Activated T-cell treated with anti-CD3 and anti-CD28 coated beads for 4 hours (primary cell): ENCODE measurements at regions not wholly inside any gene's neighbourhood (a gene's known extent, or its start where the extent isn't known, plus 50 kb on each side); places are given as distances from the start of the nearest gene placed in this dataset.
"Not testable (repeated sequence)": the region's sequence is repeated elsewhere in the genome, so short reads cannot be mapped to it uniquely, and the experiment has no call there.

Experiments used
- DNase-seq: peaks from one replicate; pipeline ENCODE4 v3.0.0-alpha.2; 2020

DNA sequence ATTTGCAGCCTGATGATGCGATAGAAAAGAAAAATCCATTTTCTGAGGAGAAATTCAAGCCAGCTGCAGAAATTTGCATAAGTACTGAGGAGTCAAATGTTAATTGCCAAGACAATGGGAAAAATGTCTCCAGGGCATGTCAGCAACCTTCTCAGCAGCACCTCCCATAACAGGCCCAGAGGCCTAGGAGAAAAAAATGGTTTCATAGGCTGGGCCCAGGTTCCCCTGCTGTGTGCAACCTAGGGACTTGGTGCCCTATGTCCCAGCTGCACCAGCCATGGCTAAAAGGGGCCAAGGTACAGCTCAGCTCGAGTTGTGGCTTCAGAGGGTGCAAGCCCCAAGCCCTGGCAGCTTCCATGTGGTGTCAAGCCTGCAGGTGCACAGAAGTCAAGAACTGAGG lies 144.8 kb upstream of the PRKD1 start:
- DNase-seq: not testable (repeated sequence)

DNA sequence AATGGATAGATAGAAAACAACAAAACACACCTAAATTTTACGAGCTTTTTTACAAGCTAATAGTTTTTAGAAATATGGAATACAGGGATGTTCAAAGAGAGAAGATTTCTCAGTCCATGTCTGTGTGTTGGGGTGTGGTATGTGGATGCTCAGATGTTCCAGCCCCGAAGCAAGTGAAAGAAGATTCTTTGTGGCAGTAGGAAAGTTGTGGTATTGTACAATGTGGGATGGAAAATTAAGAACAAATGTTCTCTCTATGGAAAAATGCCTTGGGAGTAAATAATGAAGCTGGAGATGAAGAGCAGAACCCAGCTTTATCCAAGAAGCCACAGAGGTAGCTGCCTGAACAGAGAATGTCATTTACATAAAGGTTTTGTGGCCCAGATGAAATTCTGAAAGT lies 150.3 kb upstream of the PRKD1 start:
- no peak for DNase-seq

DNA sequence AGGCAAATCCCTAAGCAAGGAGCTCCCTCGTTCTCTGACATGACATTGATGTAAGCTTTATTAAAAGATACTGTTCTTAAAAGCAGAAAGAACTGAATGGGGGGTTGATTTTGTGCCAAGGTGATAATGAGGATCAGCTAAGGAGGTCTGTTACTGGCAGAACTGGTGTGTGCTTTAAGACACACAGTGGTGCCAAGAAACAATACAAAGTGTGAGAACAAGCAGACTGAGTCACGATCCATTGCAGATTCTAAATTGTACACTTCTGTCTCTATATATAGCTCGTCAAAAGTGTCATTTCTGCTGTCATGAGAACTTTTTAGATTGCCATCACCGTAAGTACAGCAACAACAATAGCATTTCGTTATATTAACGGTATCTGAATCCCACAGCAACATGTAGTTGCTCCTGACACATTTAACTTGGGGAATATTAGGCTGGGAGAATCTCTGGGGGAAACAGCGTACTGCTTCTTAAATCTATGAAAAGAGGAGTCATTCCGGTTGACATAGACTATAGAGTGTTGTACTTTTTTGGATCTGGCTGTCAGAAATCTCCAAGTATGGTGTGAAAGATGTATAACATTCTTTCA lies 151.3 kb upstream of the PRKD1 start:
- no peak for DNase-seq

DNA sequence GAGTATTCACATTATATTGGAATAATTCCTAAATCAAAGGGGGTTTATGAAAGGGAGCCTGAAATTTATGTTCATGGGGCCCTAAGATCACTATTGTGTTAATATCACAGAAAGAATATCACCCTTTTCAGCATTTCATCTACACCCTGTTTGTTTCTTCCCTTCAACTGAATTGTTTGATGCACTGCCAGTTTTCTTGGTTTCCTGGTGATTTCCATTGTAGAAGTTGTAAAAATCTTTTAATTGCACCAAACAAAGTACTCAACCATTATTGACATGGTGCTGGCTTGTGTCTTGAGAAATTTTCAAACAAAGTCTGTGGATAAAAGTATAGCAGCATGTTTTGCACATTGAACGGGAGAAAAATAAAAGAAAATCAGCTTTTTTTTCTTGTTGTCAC lies 154.8 kb upstream of the PRKD1 start:
- DNase-seq: no peak

DNA sequence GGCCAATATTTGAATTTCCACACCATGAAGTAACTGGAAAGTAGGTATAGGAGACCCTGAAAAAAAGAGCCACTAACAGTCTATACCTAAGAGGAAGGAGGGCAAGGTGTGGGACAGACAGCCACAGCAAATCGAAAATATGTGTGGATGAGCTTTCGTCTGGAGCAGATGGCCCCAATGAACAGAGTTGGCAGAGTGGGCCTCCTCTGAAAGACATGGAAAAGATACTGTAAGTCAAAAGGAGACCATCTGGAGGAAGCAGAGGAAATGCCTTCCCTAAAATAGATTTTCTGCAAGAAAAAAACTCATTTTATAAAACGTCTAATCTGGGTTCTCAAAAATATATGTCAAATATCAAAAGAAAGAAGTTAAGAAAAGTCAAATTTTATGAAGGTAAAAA lies 157.2 kb upstream of the PRKD1 start:
- no peak for DNase-seq

DNA sequence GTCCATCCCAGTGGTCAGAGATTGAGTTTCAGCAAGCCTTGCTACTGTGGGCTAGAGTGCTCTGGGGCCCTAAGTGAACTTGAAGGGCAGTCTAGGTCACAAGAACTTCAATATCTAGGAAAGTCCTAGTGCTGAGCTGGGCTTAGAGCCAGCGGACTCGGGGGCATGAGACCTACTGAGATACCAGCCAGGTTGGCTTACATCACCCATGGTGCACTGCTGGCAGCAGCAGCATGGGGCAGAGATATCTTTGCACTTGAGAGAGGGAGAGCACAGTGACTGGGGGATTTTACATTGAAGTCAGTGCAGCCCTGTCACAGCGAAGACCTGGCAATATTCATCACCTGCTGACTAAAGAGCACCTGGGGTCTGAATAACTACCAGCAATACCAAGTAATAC lies 158.3 kb upstream of the PRKD1 start:
- DNase-seq: no peak

DNA sequence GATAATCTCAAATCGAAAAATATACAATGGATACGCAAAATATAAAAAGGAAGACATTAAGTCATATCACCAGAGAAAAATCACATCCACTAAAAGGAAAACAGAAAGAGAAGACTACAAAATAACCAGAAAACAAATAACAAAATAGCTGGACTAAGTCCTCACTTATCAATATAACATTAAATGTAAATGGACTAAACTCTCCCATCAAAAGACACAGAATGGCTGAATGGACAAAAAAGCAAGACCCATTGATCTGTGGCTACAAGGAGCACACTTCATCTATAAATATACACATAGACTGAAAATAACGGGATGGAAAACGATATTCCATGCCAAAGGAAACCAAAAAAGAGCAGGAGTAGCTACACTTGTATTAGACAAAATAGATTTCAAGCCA lies 161.0 kb upstream of the PRKD1 start:
- DNase-seq: no peak

DNA sequence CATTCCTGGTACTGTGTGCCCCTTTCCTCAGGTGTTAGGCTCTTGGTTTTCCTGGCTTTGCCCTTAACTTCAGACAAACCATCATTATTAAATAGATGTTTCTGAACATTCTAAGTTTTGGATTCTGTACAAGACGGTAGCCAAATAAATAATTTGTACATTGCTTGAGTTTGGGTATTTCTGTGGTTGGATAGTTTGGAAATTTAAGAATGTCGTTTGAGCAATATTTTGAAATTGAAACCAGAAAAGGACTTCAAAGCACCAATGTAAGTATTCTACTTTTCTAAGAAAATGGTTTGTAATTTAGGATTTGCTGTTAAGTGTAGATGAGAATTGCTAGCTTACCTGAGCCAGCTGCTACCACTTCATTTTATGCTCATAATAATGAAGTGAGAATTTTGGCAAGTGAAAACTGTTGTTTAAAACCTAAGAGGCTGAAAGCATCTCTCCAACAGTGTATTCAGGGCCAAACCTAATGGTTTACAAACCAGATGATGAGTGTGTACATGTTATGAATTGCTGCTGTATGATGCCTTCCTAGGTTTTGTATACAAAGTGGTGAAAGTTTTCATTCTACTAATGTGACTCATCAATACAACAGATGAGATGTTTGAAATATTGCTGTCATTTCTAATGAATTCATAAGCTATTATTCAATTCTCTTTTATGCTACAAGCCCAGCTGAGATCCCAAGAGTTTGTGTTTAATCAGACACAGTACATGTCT lies 181.5 kb upstream of the PRKD1 start:
- DNase-seq: no peak

DNA sequence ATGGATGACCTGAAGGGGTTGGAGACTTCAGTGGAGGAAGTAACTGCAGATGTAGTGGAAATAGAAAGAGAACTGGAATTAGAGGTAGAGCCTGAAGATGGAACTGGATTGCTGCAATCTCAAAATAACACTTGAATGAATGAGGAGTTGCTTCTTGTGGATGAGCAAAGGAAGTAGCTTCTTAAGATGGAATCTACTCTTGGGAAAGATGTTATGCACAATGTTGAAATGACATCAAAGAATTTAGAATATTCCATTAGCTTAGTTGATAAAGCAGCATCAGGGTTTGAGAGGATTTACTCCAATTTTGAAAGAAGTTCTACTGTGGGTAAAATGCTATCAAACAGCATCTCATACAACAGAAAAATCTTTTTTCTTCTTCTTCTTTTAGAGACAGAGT lies 186.4 kb upstream of the PRKD1 start:
- no peak for DNase-seq

DNA sequence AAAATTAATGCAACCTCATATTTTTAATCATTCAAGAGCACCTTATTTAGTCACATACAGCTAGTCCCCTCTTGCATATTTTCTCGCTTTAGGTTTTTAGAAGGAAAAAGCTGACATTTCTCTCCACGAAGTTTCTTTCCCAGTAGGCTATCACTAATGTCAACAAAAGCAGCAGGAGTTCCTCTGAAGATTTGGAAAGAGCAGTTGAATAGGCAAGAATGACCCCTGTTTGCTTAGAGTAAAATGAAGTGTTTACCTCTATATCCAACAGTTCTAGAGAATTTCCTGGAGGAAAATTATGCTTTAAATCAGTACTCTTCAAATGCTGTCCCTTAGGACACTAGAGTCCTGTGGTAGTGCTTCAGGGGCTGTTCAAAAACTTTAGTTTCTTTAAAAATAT lies 188.1 kb upstream of the PRKD1 start:
- no peak for DNase-seq

DNA sequence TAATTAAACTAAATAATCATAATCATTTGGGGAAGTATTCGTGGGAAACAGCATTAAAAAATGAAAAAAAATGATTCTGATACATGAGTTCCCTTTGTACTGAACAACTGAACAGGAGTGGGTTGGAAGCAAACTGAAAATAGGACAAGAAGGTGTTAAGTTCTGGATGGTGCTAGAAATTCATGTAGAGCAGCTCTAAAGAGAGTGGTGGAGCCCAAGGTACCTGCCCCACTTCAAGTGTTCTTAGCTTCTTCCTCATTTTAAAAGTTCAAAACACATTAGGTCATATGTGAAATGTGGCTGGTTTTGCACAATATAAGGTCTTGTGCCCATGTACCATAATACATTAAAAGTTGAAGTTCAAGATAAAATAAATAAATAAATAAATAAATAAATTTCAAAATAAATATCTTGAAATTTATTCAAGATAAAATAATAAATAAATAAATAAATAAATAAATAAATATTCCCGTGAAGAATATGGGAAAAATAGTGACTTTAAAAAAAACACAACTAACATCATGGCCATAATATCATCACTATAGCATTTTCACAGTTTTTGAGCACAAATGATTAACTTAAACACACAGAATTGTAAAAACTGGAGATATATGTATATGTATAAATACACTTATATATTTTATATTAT lies 191.5 kb upstream of the PRKD1 start:
- no peak for DNase-seq

DNA sequence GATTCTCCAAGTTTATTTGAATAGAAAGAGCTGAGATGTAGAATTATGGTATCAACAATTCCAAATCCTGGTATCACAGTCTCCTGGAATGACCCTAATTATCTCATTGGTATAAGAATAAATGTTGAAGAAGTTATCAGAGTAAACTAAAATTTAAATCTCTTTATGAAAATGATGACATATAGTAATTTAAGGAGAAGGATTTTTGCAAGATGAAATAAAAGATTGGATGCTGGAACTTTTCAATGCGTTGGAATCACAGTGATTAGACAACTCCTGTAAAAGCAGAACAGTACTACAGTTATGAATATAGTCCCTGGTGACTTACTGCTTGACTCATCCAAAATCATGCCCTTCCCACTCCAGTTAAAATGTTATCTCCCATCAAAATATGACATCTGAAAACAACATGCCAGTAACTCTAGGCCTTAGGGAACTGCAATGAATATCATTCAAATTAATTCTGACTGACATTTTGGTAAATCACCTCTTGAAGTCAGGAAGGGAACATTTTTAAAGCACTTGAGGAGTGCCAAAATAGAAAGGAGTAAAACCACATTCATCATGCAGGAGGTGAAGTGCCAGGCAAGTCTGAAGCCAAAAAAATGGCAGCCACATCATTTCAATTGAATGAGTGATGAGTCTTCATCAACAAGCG lies 197.8 kb upstream of the PRKD1 start:
- no peak for DNase-seq

DNA sequence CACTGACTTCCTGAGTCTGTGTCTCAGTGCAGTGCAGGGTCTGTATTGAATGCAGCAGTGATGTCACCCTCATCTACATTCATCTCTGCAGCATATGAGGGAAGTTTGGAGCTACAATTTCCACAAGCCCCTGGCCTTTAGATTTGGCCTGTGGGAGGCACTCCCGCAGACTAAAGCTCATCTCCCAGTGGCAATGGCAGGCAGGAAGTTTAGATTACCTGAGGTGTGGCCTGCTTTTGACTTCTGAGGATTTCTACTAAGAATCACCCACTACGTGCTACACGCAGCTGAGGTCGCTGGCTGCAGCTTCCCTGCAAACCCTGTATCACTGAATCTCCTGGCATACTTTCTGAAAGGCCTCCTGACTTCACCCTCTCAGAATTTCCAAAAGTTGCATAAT lies 202.2 kb upstream of the PRKD1 start:
- DNase-seq: no peak

DNA sequence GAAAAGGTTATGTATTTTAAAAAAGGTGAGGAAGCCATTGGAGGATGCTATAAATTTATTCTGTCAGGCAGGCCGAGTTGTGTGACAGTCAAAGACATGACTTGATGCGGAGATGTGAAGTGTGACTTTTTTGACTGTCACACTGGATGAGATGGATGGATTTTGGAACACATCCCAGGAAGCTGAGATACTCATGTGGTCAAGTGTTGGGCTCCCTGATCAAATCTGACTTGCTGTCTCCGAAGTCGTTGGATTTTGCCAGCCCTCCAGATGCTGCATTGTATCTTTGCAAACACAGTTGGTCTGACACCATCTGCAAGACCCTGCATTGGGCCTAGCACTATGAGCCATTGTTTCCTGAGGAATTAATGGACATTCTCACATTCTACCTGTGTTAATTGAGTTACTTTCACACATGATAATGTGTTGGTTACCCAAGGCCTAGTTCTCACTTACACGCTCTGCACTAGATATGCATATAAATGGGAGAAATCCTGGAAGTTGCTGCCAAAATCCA lies 204.0 kb upstream of the PRKD1 start:
- no peak for DNase-seq

DNA sequence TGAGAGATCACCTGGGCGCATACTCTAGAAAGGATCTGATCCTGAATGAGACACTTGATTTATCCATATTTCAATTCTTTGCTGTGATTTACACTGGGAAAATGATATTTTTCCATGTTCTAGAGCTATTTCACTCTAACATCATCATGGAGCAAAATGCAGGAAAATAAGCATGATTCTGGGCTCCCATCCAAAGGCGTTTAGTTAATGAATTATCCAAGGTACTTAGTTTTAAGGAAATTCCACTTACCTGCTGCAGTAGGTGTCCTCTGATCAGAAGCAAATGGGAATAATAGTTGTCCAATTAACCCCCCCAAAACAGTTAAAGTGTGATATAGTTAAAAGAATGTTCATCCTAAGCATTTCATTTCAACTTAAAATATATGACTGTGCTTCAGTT lies 204.5 kb upstream of the PRKD1 start:
- no peak for DNase-seq

DNA sequence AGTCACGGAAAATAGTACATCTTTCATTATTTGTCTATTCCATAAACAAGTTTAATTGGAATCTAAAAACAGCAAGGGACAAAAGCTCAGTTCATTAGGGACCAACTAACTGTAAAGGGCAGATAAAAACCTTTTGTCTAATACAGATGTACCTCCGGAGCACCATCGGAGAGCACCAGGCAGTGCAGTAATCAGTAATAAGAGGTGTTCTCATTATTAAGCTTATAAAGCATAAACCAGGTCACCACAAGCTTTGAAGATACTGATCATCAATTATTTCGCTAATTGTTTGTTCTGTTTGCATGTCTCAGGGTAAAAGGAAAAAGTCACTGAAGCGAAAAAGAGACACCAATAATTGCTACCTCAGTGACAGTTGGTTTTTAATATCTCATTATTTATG lies 207.3 kb upstream of the PRKD1 start:
- no peak for DNase-seq

DNA sequence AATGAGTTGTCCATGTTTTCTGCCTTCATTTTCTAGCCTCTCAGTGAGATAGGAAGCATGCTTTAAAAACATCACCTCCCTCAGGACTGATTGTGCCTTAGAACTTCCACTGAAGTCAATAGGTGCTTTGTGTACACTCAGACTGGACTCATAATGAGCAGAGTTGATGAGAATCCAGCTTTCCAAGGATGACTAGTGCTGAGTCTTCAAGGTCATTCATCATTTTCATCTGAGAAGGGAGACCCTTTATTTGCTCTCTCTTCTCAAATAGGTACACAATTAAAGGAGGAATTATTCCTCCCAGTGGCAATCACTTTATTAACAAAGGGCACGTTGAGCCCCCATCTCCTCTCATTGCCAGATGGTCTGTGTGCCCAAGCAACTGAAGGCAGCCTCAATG lies 210.9 kb upstream of the PRKD1 start:
- no peak for DNase-seq

DNA sequence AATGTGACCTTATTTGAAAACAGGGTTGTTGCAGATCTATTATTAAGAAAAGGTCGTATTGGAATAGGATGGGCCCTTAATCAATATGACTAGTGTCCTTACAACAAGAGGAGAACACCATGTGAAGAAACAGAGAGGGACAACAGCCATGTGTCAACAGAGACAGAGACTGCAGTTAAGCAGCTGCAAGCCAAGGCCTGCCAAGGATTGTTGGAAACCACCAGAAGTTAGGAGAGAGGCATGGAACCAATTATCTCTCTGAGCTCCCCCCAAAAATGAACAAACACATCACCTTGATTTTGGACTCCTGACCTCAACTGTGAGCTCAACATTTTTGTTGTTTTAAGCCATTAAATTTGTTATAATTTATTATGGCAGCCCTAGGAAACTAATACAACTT lies 214.6 kb upstream of the PRKD1 start:
- no peak for DNase-seq

DNA sequence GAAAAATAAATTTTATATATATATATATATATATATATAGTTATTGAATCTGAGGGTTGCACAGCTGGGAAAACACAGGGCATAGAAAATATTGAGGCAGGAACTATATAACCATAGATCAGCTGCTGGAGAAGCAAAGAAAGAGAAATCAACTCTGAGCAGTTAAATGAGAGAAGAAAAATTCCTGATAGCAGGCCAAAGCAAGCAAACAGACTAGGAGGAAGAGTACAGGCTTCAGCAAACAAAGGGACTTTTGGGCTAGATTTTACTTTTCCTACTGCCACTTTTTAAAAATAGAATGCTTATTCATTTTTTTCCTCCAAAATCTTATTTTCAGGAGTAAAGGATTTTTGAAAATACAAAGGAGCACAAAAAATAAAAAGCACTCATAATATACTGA lies 216.0 kb upstream of the PRKD1 start:
- no peak for DNase-seq

DNA sequence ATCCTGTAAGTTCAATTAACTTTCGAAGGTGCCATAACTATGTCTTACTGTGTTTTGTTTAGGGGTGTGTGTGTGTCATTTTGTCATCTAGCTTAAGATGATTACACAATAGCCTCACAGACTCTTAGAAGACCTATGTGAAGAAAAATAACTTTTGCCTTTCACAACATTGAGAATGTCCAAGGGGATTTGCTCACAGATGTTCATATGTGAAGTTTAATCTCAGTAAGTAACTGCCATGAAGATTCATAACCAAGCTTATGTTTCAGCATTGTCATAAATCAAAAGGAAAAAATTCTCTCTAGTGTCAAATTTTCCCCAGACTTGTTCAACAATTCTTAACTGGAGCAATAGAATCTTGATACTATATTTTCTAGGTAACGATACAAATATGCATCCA lies 226.1 kb upstream of the PRKD1 start:
- no peak for DNase-seq

DNA sequence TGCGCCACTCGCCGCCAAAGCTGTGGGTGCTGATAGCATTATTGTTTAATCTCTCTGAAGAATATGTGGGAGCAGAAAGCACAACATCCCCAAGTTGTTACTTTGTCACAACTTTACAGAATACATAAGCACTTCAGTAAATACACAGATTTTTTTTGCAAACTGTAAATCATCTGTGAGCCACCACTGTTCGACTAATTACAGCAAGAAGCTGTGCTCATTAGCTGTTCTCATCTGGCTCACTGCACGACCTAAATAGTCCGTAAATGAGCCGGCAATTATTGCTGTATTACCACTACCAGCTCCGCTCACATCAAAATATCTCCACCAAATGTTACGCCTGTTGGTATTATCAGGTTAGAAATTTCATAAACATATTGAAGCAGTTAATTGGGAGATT lies 228.9 kb upstream of the PRKD1 start:
- no peak for DNase-seq

DNA sequence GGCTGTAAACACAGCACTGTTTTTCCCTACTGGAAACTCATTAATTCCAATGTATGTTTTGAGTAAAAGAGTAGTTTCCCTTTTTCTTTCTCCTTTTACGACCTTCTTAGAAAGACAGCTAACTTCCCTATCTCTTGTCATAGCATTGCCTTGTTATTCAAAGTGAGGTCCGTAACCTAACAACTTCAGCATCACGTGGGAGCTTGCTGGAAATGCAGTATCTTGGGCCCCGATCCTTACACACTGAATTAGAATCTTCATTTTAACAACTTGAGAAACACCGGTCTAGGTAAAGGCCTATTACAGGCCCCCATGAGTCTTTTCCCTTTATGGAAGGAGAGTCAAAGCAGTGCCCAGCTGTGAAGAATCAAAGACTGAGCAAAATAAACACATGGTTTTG lies 230.7 kb upstream of the PRKD1 start:
- no peak for DNase-seq

DNA sequence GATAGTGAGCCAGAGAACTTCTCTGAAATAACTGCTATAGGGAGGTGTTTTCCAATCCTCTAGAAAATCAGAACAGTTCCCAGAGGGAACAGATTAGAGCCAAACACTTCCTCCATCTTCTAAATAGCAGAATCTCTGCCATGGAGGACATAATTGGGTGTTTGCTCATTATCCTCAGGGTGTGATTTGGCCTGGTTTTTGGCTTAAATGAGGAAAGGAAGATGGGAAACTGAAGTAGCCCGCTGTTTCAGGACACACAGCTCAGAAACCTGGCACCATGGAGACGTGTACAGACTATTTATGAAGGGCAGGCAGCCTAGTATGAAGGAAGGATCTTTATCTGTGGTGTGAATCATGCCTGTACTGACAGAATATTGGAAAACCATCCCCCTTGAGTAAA lies 231.7 kb upstream of the PRKD1 start:
- no peak for DNase-seq

DNA sequence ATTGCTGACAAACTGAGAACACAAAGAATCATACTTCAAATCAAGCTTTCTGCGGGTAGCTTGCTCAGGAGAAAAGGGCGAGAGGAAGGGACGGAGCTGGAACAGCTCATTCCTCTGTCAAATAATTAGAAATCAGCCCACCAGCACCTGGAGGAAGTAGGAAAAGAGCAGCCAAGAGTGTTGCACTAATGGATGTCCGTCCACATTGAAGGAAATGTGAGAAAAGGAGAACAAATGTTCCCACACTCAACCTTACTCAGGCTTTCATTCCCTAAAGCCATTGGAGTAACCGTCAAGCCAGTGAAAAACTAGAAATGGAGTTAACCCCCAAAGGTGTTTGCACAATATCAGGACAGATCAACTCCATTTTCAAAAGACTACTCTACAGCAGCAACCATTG lies 233.0 kb upstream of the PRKD1 start:
- no peak for DNase-seq
